Transverse colon (tissue), 4 donors: ENCODE measurements at regions not wholly inside any gene's neighbourhood (a gene's known extent, or its start where the extent isn't known, plus 50 kb on each side); places are given as distances from the start of the nearest gene placed in this dataset.

Source experiments
- DNase-seq: peaks from one replicate; pipeline ENCODE4 v3.0.0-alpha.2; 2019
- H3K27ac ChIP-seq, 4 donors: fragments of 200-600 bp; sonication (generic); 2 replicates each; pipeline ENCODE4 v1.5.1; 2016 to 2018; ENCODE audit warnings: inconsistent platforms in 4 of 4
- H3K27me3 ChIP-seq: fragments of 200-600 bp; sonication (generic); 2 replicates; pipeline ENCODE4 v1.5.1; 2017; ENCODE audit warnings: inconsistent platforms
- H3K36me3 ChIP-seq, 4 donors: fragments of 200-600 bp; sonication (generic); 2 replicates each; pipeline ENCODE4 v1.5.1; 2017 to 2019; ENCODE audit warnings: inconsistent platforms in 4 of 4
- H3K4me1 ChIP-seq, 4 donors: fragments of 200-600 bp; sonication (generic); 2 replicates each; pipeline ENCODE4 v1.5.1; 2017 to 2020; ENCODE audit warnings: inconsistent platforms in 4 of 4
- H3K4me3 ChIP-seq, 4 donors: fragments of 200-600 bp; sonication (generic); 1 replicate in 1 of 4; 2 replicates in 3 of 4; pipeline versions ENCODE4 v1.5.1 to v1.6.1; 2017 to 2019; ENCODE audit warnings: inconsistent platforms in 4 of 4
- H3K9me3 ChIP-seq, 2 donors: fragments of 200-600 bp; sonication (generic); 2 replicates each; pipeline ENCODE4 v1.5.1; 2017 to 2019; ENCODE audit warnings: inconsistent platforms in 2 of 2
- CTCF ChIP-seq, 5 experiments: fragments of 200-600 bp in 3 of 5; fragments of 450-650 bp in 2 of 5; sonication (generic) in 3 of 5; IDR thresholded peaks; 1 replicate in 2 of 5; 2 replicates in 3 of 5; pipeline ENCODE4 v1.5.1; 2016 to 2017; ENCODE audit warnings: antibody characterized with exemption in 5 of 5, inconsistent platforms in 3 of 5, mild to moderate bottlenecking in 2 of 5, moderate library complexity in 1 of 5
- EP300 ChIP-seq: sonication (generic); formaldehyde crosslinking; IDR thresholded peaks from one replicate; pipeline ENCODE4 v1.6.1; 2017; ENCODE audit warnings: antibody characterized with exemption, low read depth
- POLR2A ChIP-seq: fragments of 450-650 bp; IDR thresholded peaks from one replicate; pipeline ENCODE4 v1.6.1; 2016; ENCODE audit warnings: antibody characterized with exemption, mild to moderate bottlenecking, moderate library complexity
- POLR2AphosphoS5 ChIP-seq, 3 donors: sonication (generic); formaldehyde crosslinking; IDR thresholded peaks; one replicate each; pipeline ENCODE4 v1.6.1; 2016; ENCODE audit warnings: antibody characterized with exemption in 3 of 3
- WGBS, 2 donors: methylation state at CpG; one replicate each; pipeline ENCODE4 v1.1.5; 2018; ENCODE audit warnings: low coverage in 1 of 2; 5-methylcytosine and 5-hydroxymethylcytosine counted together
- in situ Hi-C, 4 donors: fragments of 200-750 bp; cut with MboI; loops; one replicate each; pipeline versions ENCODE4 v1.15.0 to v1.15.1; 2017; ENCODE audit warnings: low sequenced_read_pairs in 3 of 4, low pct_ligation_motif_present in 1 of 4, low pct_unique_long_range_greater_than_20kb in 1 of 4
- intact Hi-C: fragments of 100-400 bp; cut with DNase I; formaldehyde crosslinking; loops from one replicate; pipeline ENCODE4 v1.15.1; 2023; ENCODE audit warnings: low total_unique reads

- DNase-seq = no peak
- WGBS, 2 donors = 47 to 51% methylated on average over 2 of the region's 2 CpGs
- Histone ChIP-seq H3K27me3 (no peaks in the 10 kb centered on the region), H3K4me1 (peaks cover 10 to 47% (median 23%) of the 10 kb centered on the region in 4 donors), H3K4me3 (no peak overlapping the region), H3K36me3 (no peaks in the 10 kb centered on the region), H3K9me3 (no peaks in the 10 kb centered on the region), H3K27ac (peak overlapping the region; percentile 63 to 83 (median 72))
- TF ChIP-seq POLR2AphosphoS5 (IDR thresholded peaks at IDR 0.05) = peak in 1 of 3 donors; percentile 12
- TF ChIP-seq POLR2A = no peak
- no peak for TF ChIP-seq EP300
- TF ChIP-seq CTCF (IDR thresholded peaks at IDR 0.05) = no peak
- intact Hi-C loops (no loop called here), in situ Hi-C loops (no loop called here)
Observed at GRCh38 chr2:181812106-181812743, 79.3 kb upstream of the ITPRID2 start.

GRCh38 chr2:181814057-181814491 lies 77.5 kb upstream of the ITPRID2 start:
- whole genome bisulfite sequencing, 2 donors = 68 to 69% methylated on average over 3 of the region's 3 CpGs
- H3K9me3 ChIP-seq = no peaks in the 10 kb centered on the region
- intact Hi-C loops (no loop called here), in situ Hi-C loops (no loop called here)
- peaks cover 4 to 47% (median 20%) of the 10 kb centered on the region in 4 donors for H3K4me1 ChIP-seq
- H3K27ac ChIP-seq = no peak overlapping the region
- DNase-seq = peak; percentile 15
- H3K36me3 ChIP-seq = no peaks in the 10 kb centered on the region
- no peaks in the 10 kb centered on the region for H3K27me3 ChIP-seq
- TF ChIP-seq POLR2AphosphoS5 (IDR thresholded peaks at IDR 0.05) (no peak), CTCF (IDR thresholded peaks at IDR 0.05) (no peak), POLR2A (no peak), EP300 (no peak)
- H3K4me3 ChIP-seq = no peak overlapping the region

GRCh38 chr2:181817509-181817908 lies 74.0 kb upstream of the ITPRID2 start:
- intact Hi-C loops (no loop called here), in situ Hi-C loops (no loop called here)
- no peaks in the 10 kb centered on the region for H3K27me3 ChIP-seq
- no peak overlapping the region for H3K4me3 ChIP-seq
- TF ChIP-seq EP300 (no peak), CTCF (IDR thresholded peaks at IDR 0.05) (no peak), POLR2AphosphoS5 (IDR thresholded peaks at IDR 0.05) (no peak), POLR2A (no peak)
- no peak for DNase-seq
- H3K4me1 ChIP-seq = peaks cover 4 to 23% (median 7%) of the 10 kb centered on the region in 4 donors
- no peaks in the 10 kb centered on the region for H3K36me3 ChIP-seq
- H3K9me3 ChIP-seq = no peaks in the 10 kb centered on the region
- no peak overlapping the region for H3K27ac ChIP-seq

- Histone ChIP-seq H3K4me3 (no peak overlapping the region), H3K27ac (no peak overlapping the region), H3K4me1 (peaks cover 4 to 19% (median 7%) of the 10 kb centered on the region in 4 donors), H3K36me3 (no peaks in the 10 kb centered on the region), H3K27me3 (no peaks in the 10 kb centered on the region), H3K9me3 (no peaks in the 10 kb centered on the region)
- TF ChIP-seq EP300 (no peak), POLR2AphosphoS5 (IDR thresholded peaks at IDR 0.05) (no peak), CTCF (IDR thresholded peaks at IDR 0.05) (no peak), POLR2A (no peak)
- DNase-seq = no peak
- in situ Hi-C loops (no loop called here), intact Hi-C loops (no loop called here)
- WGBS, 2 donors = 83 to 100% methylated on average over 1 of the region's 1 CpG
Observed at GRCh38 chr2:181818058-181818680, 73.4 kb upstream of the ITPRID2 start.
